Naive thymus-derived CD4-positive, alpha-beta T cell (primary cell): ENCODE measurements at regions not wholly inside any gene's neighbourhood (a gene's known extent, or its start where the extent isn't known, plus 50 kb on each side); places are given as distances from the start of the nearest gene placed in this dataset.

Experiments used
- ATAC-seq: fragments of 150-1000 bp; cut with Tn5 transposase; 2 replicates; pipeline ENCODE4 v1.10.0; 2021; ENCODE audit warnings: mild to moderate bottlenecking, moderate library complexity
- CTCF ChIA-PET: fragments of 350-600 bp; sonication (Branson Sonifier 250); formaldehyde crosslinking; loops from one replicate; lab custom pipeline; 2021; ENCODE audit warnings: antibody characterized with exemption; lab: Charles Lee
- POLR2A ChIA-PET: fragments of 350-600 bp; sonication (Branson Sonifier 250); formaldehyde crosslinking; loops from one replicate; lab custom pipeline; 2021; ENCODE audit warnings: antibody characterized with exemption, inconsistent platforms; lab: Charles Lee
- DNase-seq, 9 donors: peaks; one replicate each; pipeline versions ENCODE4 v3.0.0 to v3.0.0-alpha.2; 2020 to 2022; ENCODE audit warnings: mixed read lengths in 1 of 9
- H3K27ac ChIP-seq: one replicate; pipeline ENCODE4 v1.7.0; 2013; ENCODE audit warnings: mild to moderate bottlenecking, low read depth, low read length, moderate library complexity
- H3K27me3 ChIP-seq, 2 donors: one replicate each; pipeline ENCODE4 v1.7.0; 2013; ENCODE audit warnings: low read length in 2 of 2, mild to moderate bottlenecking in 2 of 2, moderate library complexity in 2 of 2; ENCODE audit not compliant: control insufficient read depth in 2 of 2, insufficient read depth in 2 of 2
- H3K36me3 ChIP-seq, 3 experiments: 1 replicate in 2 of 3; 2 replicates in 1 of 3; pipeline ENCODE4 v1.7.0; 2013; ENCODE audit warnings: low read length in 3 of 3, mild to moderate bottlenecking in 3 of 3, moderate library complexity in 1 of 3; ENCODE audit not compliant: insufficient read depth in 3 of 3, control insufficient read depth in 2 of 3
- H3K4me1 ChIP-seq, 2 donors: one replicate each; pipeline ENCODE4 v1.7.0; 2013; ENCODE audit warnings: low read length in 2 of 2, mild to moderate bottlenecking in 2 of 2, moderate library complexity in 1 of 2; ENCODE audit not compliant: control insufficient read depth in 2 of 2, insufficient read depth in 2 of 2
- H3K4me3 ChIP-seq: 2 replicates; pipeline ENCODE4 v1.7.0; 2013; ENCODE audit warnings: mild to moderate bottlenecking, low read length
- H3K9me3 ChIP-seq, 3 experiments: 1 replicate in 2 of 3; 2 replicates in 1 of 3; pipeline ENCODE4 v1.7.0; 2013; ENCODE audit warnings: low read length in 3 of 3; ENCODE audit not compliant: control insufficient read depth in 2 of 3
- H3K27ac Mint-ChIP-seq, 9 donors: one replicate each; pipeline ENCODE4 v1.8.0; 2020 to 2022; ENCODE audit warnings: mixed read lengths in 9 of 9, mild to moderate bottlenecking in 8 of 9, moderate library complexity in 5 of 9, inconsistent platforms in 2 of 9
- H3K27me3 Mint-ChIP-seq, 5 donors: one replicate each; pipeline ENCODE4 v1.8.0; 2021 to 2022; ENCODE audit warnings: mixed read lengths in 5 of 5, mild to moderate bottlenecking in 1 of 5
- H3K36me3 Mint-ChIP-seq, 5 donors: one replicate each; pipeline ENCODE4 v1.8.0; 2020 to 2022; ENCODE audit warnings: mixed read lengths in 5 of 5, mild to moderate bottlenecking in 3 of 5, inconsistent platforms in 1 of 5
- H3K4me1 Mint-ChIP-seq, 7 donors: one replicate each; pipeline ENCODE4 v1.8.0; 2020 to 2022; ENCODE audit warnings: mixed read lengths in 7 of 7, mild to moderate bottlenecking in 3 of 7, inconsistent platforms in 1 of 7
- H3K4me3 Mint-ChIP-seq, 10 donors: one replicate each; pipeline ENCODE4 v1.8.0; 2020 to 2022; ENCODE audit warnings: mild to moderate bottlenecking in 10 of 10, mixed read lengths in 10 of 10, moderate library complexity in 6 of 10, inconsistent platforms in 2 of 10
- H3K9me3 Mint-ChIP-seq, 11 donors: one replicate each; pipeline ENCODE4 v1.8.0; 2020 to 2022; ENCODE audit warnings: mixed read lengths in 11 of 11, mild to moderate bottlenecking in 4 of 11, inconsistent platforms in 1 of 11, moderate library complexity in 1 of 11
- intact Hi-C, 2 donors: fragments of 100-400 bp; cut with micrococcal nuclease; formaldehyde crosslinking; loops; one replicate each; pipeline ENCODE4 v1.15.1; 2023

- Mint-ChIP-seq H3K27ac (no peak overlapping the region), H3K36me3 (peaks cover 0 to 4% (median 0%) of the 10 kb centered on the region in 5 donors), H3K9me3 (peaks cover 0 to 12% (median 5%) of the 10 kb centered on the region in 11 donors), H3K27me3 (peaks cover 6 to 34% (median 8%) of the 10 kb centered on the region in 5 donors), H3K4me1 (peaks cover 0 to 2% (median 0%) of the 10 kb centered on the region in 7 donors), H3K4me3 (no peak overlapping the region)
- DNase-seq (no peak), ATAC-seq (no peak)
- Histone ChIP-seq H3K9me3 (no peaks in the 10 kb centered on the region), H3K4me1 (no peaks in the 10 kb centered on the region), H3K27me3 (no peaks in the 10 kb centered on the region), H3K4me3 (no peak overlapping the region), H3K27ac (no peak overlapping the region), H3K36me3 (no peaks in the 10 kb centered on the region)
- ChIA-PET POLR2A (no interaction called here), CTCF (no interaction called here)
- intact Hi-C loops, result no loop called here
These were observed 155.6 kb downstream of the QPCT start for GRCh38 chr2:37500031-37500430.

GRCh38 chr2:37501113-37501512, 156.7 kb downstream of the QPCT start:
- intact Hi-C loops, result no loop called here
- ChIA-PET CTCF (interaction anchor here (0.6 kb wide), 1 partner anchor 953 kb away, joined by 4 read pairs; no protein-coding TSS in a partner anchor), POLR2A (interaction anchor here (0.9 kb wide), 1 partner anchor 29 kb away, joined by 3 read pairs; no protein-coding TSS in a partner anchor)
- H3K4me3 Mint-ChIP-seq, result no peak overlapping the region
- Histone ChIP-seq H3K27ac (no peak overlapping the region), H3K4me3 (no peak overlapping the region), H3K9me3 (no peaks in the 10 kb centered on the region), H3K4me1 (no peaks in the 10 kb centered on the region), H3K27me3 (no peaks in the 10 kb centered on the region), H3K36me3 (no peaks in the 10 kb centered on the region)
- H3K27ac Mint-ChIP-seq, result no peak overlapping the region
- H3K27me3 Mint-ChIP-seq, result peaks cover 6 to 31% (median 8%) of the 10 kb centered on the region in 5 donors
- DNase-seq (no peak), ATAC-seq (no peak)
- H3K4me1 Mint-ChIP-seq, result peaks cover 0 to 2% (median 0%) of the 10 kb centered on the region in 7 donors
- peaks cover 0 to 9% (median 3%) of the 10 kb centered on the region in 11 donors for H3K9me3 Mint-ChIP-seq
- H3K36me3 Mint-ChIP-seq, result peaks cover 0 to 4% (median 0%) of the 10 kb centered on the region in 5 donors

DNA sequence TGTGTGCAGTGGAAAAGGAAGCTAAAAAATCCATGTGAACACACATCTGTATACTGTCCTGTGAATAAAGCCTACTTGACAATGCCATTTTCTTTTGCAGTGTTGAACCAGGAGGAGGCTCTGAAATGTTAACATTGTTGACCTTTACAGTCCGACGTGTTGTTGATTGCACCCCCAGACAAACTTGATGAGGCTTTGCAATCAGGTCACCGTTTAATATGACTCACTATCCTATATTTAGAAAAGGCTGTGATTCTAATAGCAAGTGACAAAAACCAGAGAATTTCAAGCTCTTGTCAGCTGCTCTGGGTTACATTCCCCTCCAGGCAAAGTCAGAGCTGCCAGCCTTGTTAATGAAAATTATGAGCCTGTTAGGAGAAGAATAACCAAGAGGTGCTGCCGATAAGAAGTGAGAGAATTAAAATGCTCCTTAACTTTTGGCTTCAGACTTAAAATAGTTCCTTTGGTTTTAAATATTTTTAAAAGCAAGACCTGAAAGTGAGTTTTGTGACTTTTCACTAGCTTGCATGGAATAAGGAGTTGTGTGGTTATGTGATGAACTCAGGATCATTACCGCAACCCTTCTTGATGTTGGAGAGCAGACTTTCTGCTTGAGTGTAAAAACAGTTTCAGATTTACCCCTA, 162.1 kb downstream of the QPCT start:
- Mint-ChIP-seq H3K9me3 (peaks cover 0 to 2% (median 0%) of the 10 kb centered on the region in 11 donors), H3K4me3 (no peak overlapping the region), H3K27ac (no peak overlapping the region), H3K27me3 (peaks cover 4 to 23% (median 5%) of the 10 kb centered on the region in 5 donors), H3K4me1 (peaks cover 0 to 2% (median 0%) of the 10 kb centered on the region in 7 donors), H3K36me3 (no peaks in the 10 kb centered on the region)
- no peaks in the 10 kb centered on the region for H3K27me3 ChIP-seq
- H3K4me1 ChIP-seq, result no peaks in the 10 kb centered on the region
- intact Hi-C loops, result no loop called here
- H3K4me3 ChIP-seq, result no peak overlapping the region
- POLR2A ChIA-PET, result no interaction called here
- H3K27ac ChIP-seq, result no peak overlapping the region
- no peak for ATAC-seq
- H3K9me3 ChIP-seq, result no peaks in the 10 kb centered on the region
- CTCF ChIA-PET, result no interaction called here
- no peaks in the 10 kb centered on the region for H3K36me3 ChIP-seq
- DNase-seq, result no peak

DNA sequence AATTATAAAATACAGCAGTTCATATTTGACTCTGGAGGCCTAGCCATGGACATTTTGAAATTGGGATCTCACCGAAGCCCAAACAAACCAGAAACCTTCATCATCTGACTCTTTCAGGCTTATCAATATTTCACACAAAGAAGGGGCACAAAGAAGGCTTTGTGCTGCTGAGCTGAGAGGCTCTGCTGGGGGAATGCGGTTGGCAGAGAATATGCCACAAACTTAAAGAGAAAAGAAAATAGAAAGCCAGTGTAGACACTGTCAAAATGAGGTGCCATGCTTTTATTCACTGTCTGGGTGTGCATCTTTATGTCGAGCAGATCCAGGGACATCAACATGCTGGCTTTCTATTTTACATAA, 162.6 kb downstream of the QPCT start:
- Histone ChIP-seq H3K27ac (no peak overlapping the region), H3K9me3 (no peaks in the 10 kb centered on the region), H3K4me3 (no peak overlapping the region), H3K27me3 (no peaks in the 10 kb centered on the region), H3K36me3 (no peaks in the 10 kb centered on the region), H3K4me1 (no peaks in the 10 kb centered on the region)
- Mint-ChIP-seq H3K36me3 (no peaks in the 10 kb centered on the region), H3K4me3 (no peak overlapping the region), H3K9me3 (peaks cover 0 to 1% (median 0%) of the 10 kb centered on the region in 11 donors), H3K27me3 (peaks cover 0 to 19% (median under 1%) of the 10 kb centered on the region in 5 donors), H3K4me1 (peaks cover 0 to 2% (median 0%) of the 10 kb centered on the region in 7 donors), H3K27ac (no peak overlapping the region)
- DNase-seq (no peak), ATAC-seq (no peak)
- intact Hi-C loops, result no loop called here
- ChIA-PET POLR2A (no interaction called here), CTCF (no interaction called here)

DNA sequence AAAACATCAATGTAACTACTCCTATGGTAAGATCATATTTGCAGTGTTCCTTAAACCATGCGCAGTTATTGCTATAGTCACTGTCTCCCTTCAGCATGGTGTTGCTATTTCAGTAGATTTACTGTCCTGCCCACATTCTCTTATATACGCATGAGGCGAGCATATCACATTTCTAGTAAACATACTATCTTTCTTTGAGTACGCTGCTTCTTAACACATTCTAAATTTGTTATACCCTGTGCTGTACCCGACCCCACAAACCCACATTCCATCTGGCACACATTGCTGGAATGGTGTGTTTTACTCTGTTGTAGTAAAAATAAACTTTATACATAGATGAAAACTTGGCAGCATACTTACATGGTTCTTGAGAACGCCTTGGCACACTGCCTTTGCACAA, 163.3 kb downstream of the QPCT start:
- H3K9me3 Mint-ChIP-seq, result peaks cover 0 to 1% (median 0%) of the 10 kb centered on the region in 11 donors
- no peak overlapping the region for H3K4me3 Mint-ChIP-seq
- ChIA-PET CTCF (no interaction called here), POLR2A (no interaction called here)
- H3K4me3 ChIP-seq, result no peak overlapping the region
- intact Hi-C loops, result no loop called here
- H3K27me3 ChIP-seq, result no peaks in the 10 kb centered on the region
- no peaks in the 10 kb centered on the region for H3K4me1 ChIP-seq
- H3K27ac ChIP-seq, result no peak overlapping the region
- no peak overlapping the region for H3K27ac Mint-ChIP-seq
- ATAC-seq, result no peak
- H3K9me3 ChIP-seq, result no peaks in the 10 kb centered on the region
- peaks cover 0 to 2% (median 0%) of the 10 kb centered on the region in 7 donors for H3K4me1 Mint-ChIP-seq
- H3K36me3 Mint-ChIP-seq, result no peaks in the 10 kb centered on the region
- H3K27me3 Mint-ChIP-seq, result peaks cover 0 to 17% (median 0%) of the 10 kb centered on the region in 5 donors
- H3K36me3 ChIP-seq, result no peaks in the 10 kb centered on the region
- no peak for DNase-seq

GRCh38 chr2:37512971-37513370, 158.5 kb downstream of the CDC42EP3 start:
- H3K9me3 ChIP-seq, result no peaks in the 10 kb centered on the region
- intact Hi-C loops, result no loop called here
- H3K27ac Mint-ChIP-seq, result no peak overlapping the region
- H3K4me1 Mint-ChIP-seq, result peaks cover 0 to 1% (median 0%) of the 10 kb centered on the region in 7 donors
- no peak for ATAC-seq
- peaks cover 0 to 5% (median 0%) of the 10 kb centered on the region in 5 donors for H3K27me3 Mint-ChIP-seq
- no peak overlapping the region for H3K27ac ChIP-seq
- H3K36me3 ChIP-seq, result no peaks in the 10 kb centered on the region
- no peaks in the 10 kb centered on the region for H3K27me3 ChIP-seq
- peaks cover 0 to 4% (median 0%) of the 10 kb centered on the region in 5 donors for H3K36me3 Mint-ChIP-seq
- H3K9me3 Mint-ChIP-seq, result peaks cover 0 to 4% (median 1%) of the 10 kb centered on the region in 11 donors
- H3K4me1 ChIP-seq, result no peaks in the 10 kb centered on the region
- no peak for DNase-seq
- no peak overlapping the region for H3K4me3 Mint-ChIP-seq
- POLR2A ChIA-PET, result no interaction called here
- no peak overlapping the region for H3K4me3 ChIP-seq
- CTCF ChIA-PET, result interaction anchor here (1.0 kb wide), 1 partner anchor 10 kb away, joined by 3 read pairs; no protein-coding TSS in a partner anchor
